Astrocyte of the spinal cord (primary cell): ENCODE measurements at regions not wholly inside any gene's neighbourhood (a gene's known extent, or its start where the extent isn't known, plus 50 kb on each side); places are given as distances from the start of the nearest gene placed in this dataset.

Experiments used
- DNase-seq: peaks from one replicate; pipeline ENCODE4 v3.0.0; 2011; ENCODE audit warnings: low read depth, low spot score
- H3K4me3 ChIP-seq: 2 replicates; pipeline ENCODE4 v1.5.1; 2011; ENCODE audit warnings: low read depth, mild to moderate bottlenecking, low read length, moderate library complexity
- CTCF ChIP-seq: IDR thresholded peaks from 2 replicates; pipeline ENCODE4 v1.5.1; 2012; ENCODE audit warnings: low read depth, mild to moderate bottlenecking, low read length, inconsistent platforms
- in situ Hi-C: cut with HindIII; loops from 2 replicates; pipeline ENCODE4 v1.10.0; 2017; ENCODE audit warnings: low sequenced_read_pairs

GRCh38 chr13:39186205-39186875, 148.1 kb downstream of the NHLRC3 start:
- no peak for DNase-seq
- in situ Hi-C loops: no loop called here
- TF ChIP-seq CTCF: no peak
- H3K4me3 ChIP-seq: no peak overlapping the region

- no peak for DNase-seq
- in situ Hi-C loops: no loop called here
- no peak overlapping the region for H3K4me3 ChIP-seq
- TF ChIP-seq CTCF: no peak
Observed at GRCh38 chr13:39189778-39190177, 151.5 kb downstream of the NHLRC3 start.

GRCh38 chr13:39196965-39197646, 158.8 kb downstream of the NHLRC3 start:
- in situ Hi-C loops: no loop called here
- no peak for TF ChIP-seq CTCF
- peak; percentile 3 for DNase-seq

GRCh38 chr13:39197647-39198007, 159.4 kb downstream of the NHLRC3 start:
- in situ Hi-C loops: no loop called here
- no peak for TF ChIP-seq CTCF
- H3K4me3 ChIP-seq: no peak overlapping the region
- DNase-seq: no peak

More at GRCh38 chr13:39196965-39197646, 158.8 kb downstream of the NHLRC3 start:
- H3K4me3 ChIP-seq: no peak overlapping the region

- in situ Hi-C loops: no loop called here
- no peak for DNase-seq
- H3K4me3 ChIP-seq: no peak overlapping the region
- no peak for TF ChIP-seq CTCF
Observed at GRCh38 chr13:39200249-39200910, 162.1 kb downstream of the NHLRC3 start.

GRCh38 chr13:39201180-39201579, 162.9 kb downstream of the NHLRC3 start:
- TF ChIP-seq CTCF: no peak
- in situ Hi-C loops: no loop called here
- no peak overlapping the region for H3K4me3 ChIP-seq
- no peak for DNase-seq
